Caco-2 (cell line): ENCODE measurements at regions not wholly inside any gene's neighbourhood (a gene's known extent, or its start where the extent isn't known, plus 50 kb on each side); places are given as distances from the start of the nearest gene placed in this dataset.

Experiments
- BruUV-seq: library from RNA; stranded (reverse); fragments of 400-500 nt; replicated peaks from 2 replicates; lab custom pipeline; 2021; lab: Mats Ljungman, UMichigan
- CTCF ChIA-PET: fragments of 300-600 bp; sonication (Branson Sonifier 250); formaldehyde crosslinking; loops from one replicate; lab custom pipeline; 2022; ENCODE audit warnings: antibody characterized with exemption; lab: Charles Lee
- POLR2A ChIA-PET: fragments of 300-600 bp; sonication (Branson Sonifier 250); formaldehyde crosslinking; loops from one replicate; lab custom pipeline; 2022; ENCODE audit warnings: antibody characterized with exemption; lab: Charles Lee
- DNase-seq, 2 experiments: peaks; one replicate each; pipeline versions ENCODE4 v3.0.0 to v3.0.0-alpha.2; 2020 to 2022
- H3K27me3 ChIP-seq: replicated peaks from 2 replicates; pipeline ENCODE4 v1.6.0; 2011; ENCODE audit warnings: low read length; ENCODE audit not compliant: control insufficient read depth, insufficient read depth
- H3K36me3 ChIP-seq: 2 replicates; pipeline ENCODE4 v1.5.1; 2011; ENCODE audit warnings: low read length; ENCODE audit not compliant: control insufficient read depth, insufficient read depth
- H3K4me1 ChIP-seq: fragments of 250-450 bp; sonication (Bioruptor Pico); 2 replicates; pipeline ENCODE4 v1.5.1; 2020; ENCODE audit warnings: mild to moderate bottlenecking
- H3K4me3 ChIP-seq: 2 replicates; pipeline ENCODE4 v1.5.1; 2011; ENCODE audit warnings: low read depth, mild to moderate bottlenecking, control low read depth, low read length
- H3K9me3 ChIP-seq: fragments of 250-450 bp; sonication (Bioruptor Pico); 2 replicates; pipeline ENCODE4 v1.5.1; 2020; ENCODE audit warnings: mild to moderate bottlenecking, moderate library complexity
- H3K27ac Mint-ChIP-seq: one replicate; pipeline ENCODE4 v1.8.0; 2022; ENCODE audit warnings: mixed read lengths; ENCODE audit not compliant: unreplicated experiment
- H3K27me3 Mint-ChIP-seq: one replicate; pipeline ENCODE4 v1.8.0; 2022; ENCODE audit warnings: mixed read lengths; ENCODE audit not compliant: insufficient read depth, unreplicated experiment
- H3K36me3 Mint-ChIP-seq: one replicate; pipeline ENCODE4 v1.8.0; 2022; ENCODE audit warnings: mild to moderate bottlenecking, mixed read lengths; ENCODE audit not compliant: insufficient read depth, unreplicated experiment
- H3K4me1 Mint-ChIP-seq: one replicate; pipeline ENCODE4 v1.8.0; 2022; ENCODE audit warnings: low read depth, mixed read lengths; ENCODE audit not compliant: unreplicated experiment
- H3K4me3 Mint-ChIP-seq: one replicate; pipeline ENCODE4 v1.8.0; 2022; ENCODE audit warnings: mild to moderate bottlenecking, moderate library complexity, mixed read lengths; ENCODE audit not compliant: unreplicated experiment
- H3K9me3 Mint-ChIP-seq: one replicate; pipeline ENCODE4 v1.8.0; 2022; ENCODE audit warnings: mixed read lengths; ENCODE audit not compliant: unreplicated experiment
- CTCF ChIP-seq, 2 experiments: fragments of 200-600 bp in 1 of 2; IDR thresholded peaks; 1 replicate in 1 of 2; 2 replicates in 1 of 2; pipeline versions ENCODE4 v1.5.1 to v1.8.0; 2011 to 2022; ENCODE audit warnings: antibody characterized with exemption in 1 of 2, control low read depth in 1 of 2, inconsistent platforms in 1 of 2, low read depth in 1 of 2, low read length in 1 of 2, mild to moderate bottlenecking in 1 of 2, moderate library complexity in 1 of 2; ENCODE audit not compliant: insufficient read depth in 1 of 2, severe bottlenecking in 1 of 2, unreplicated experiment in 1 of 2
- intact Hi-C: fragments of 100-400 bp; cut with micrococcal nuclease; formaldehyde crosslinking; loops from one replicate; pipeline ENCODE4 v1.10.0; 2022; ENCODE audit not compliant: unreplicated experiment

GRCh38 chr5:96338091-96338490, 95.0 kb downstream of the PCSK1 start:
- Mint-ChIP-seq H3K27me3 (no peaks in the 10 kb centered on the region), H3K9me3 (no peaks in the 10 kb centered on the region), H3K4me3 (no peak overlapping the region), H3K36me3 (no peaks in the 10 kb centered on the region), H3K27ac (no peak overlapping the region), H3K4me1 (peaks cover 23% of the 10 kb centered on the region)
- H3K9me3 ChIP-seq = no peaks in the 10 kb centered on the region
- intact Hi-C loops = loop anchor here (5.0 kb wide), 2 partner anchors 266 to 691 kb away; partner anchors contain the start of gene RFESD
- no peaks in the 10 kb centered on the region for H3K27me3 ChIP-seq
- ChIA-PET POLR2A (no interaction called here), CTCF (interaction anchor here (1.0 to 2.2 kb wide), 3 partner anchors 377 to 459 kb away, joined by 3 to 14 read pairs (median 6); partner anchors contain the start of gene ELL2)
- no peak for DNase-seq
- H3K4me1 ChIP-seq = peaks cover 26% of the 10 kb centered on the region
- H3K4me3 ChIP-seq = no peak overlapping the region
- H3K36me3 ChIP-seq = no peaks in the 10 kb centered on the region
- no peak for TF ChIP-seq CTCF (IDR thresholded peaks at IDR 0.05; ENCODE audit: insufficient read depth in 1 of 2, low read depth in 1 of 2, low read length in 1 of 2, severe bottlenecking in 1 of 2, unreplicated experiment in 1 of 2)
- BruUV-seq = no TSS peak

DNA sequence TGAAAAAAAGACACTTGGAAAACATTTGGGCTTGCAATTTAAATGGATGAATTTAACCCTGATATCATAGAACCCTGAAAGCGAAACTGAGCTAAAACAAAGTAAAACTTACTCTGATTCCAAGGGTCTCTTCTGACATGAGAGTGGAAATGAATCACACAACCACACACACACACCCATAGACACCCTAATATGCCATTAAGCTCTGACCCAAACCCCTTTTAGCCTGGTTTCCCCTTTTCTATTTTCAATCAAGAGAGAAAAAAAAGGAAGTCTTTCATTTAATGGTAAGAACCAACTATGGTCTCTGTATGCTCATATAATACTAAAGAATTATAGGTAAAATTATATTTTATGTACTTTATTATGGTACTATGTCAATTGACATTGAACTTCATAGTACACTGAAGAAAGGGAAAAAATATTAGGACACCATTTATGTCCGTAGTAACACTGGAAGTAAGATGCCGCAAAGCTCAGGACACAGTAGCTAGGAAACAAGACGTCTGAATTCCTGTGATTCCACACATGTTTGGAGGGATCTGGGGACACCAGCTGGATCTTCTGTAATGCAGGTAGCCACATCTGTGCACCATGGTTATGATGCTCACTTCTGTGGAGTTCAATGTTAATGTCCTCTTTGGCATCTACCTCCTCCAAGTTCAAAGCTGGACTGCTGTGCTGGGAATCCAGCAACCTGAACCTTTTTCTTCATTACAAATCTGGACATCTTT, 95.8 kb downstream of the PCSK1 start:
- Histone ChIP-seq H3K27me3 (no peaks in the 10 kb centered on the region), H3K9me3 (no peaks in the 10 kb centered on the region), H3K36me3 (no peaks in the 10 kb centered on the region), H3K4me3 (no peak overlapping the region), H3K4me1 (peaks cover 34% of the 10 kb centered on the region)
- Mint-ChIP-seq H3K4me3 (no peak overlapping the region), H3K4me1 (peaks cover 32% of the 10 kb centered on the region), H3K9me3 (no peaks in the 10 kb centered on the region), H3K36me3 (no peaks in the 10 kb centered on the region), H3K27me3 (no peaks in the 10 kb centered on the region), H3K27ac (no peak overlapping the region)
- no peak for TF ChIP-seq CTCF (IDR thresholded peaks at IDR 0.05; ENCODE audit: insufficient read depth in 1 of 2, low read depth in 1 of 2, low read length in 1 of 2, severe bottlenecking in 1 of 2, unreplicated experiment in 1 of 2)
- no TSS peak for BruUV-seq
- DNase-seq = peak in 1 of 2 experiments; percentile 41
- intact Hi-C loops = loop anchor here (2.0 to 5.0 kb wide), 5 partner anchors 80 to 690 kb away; partner anchors contain the start of gene RFESD
- POLR2A ChIA-PET = no interaction called here
- CTCF ChIA-PET = interaction anchor here (1.0 to 2.2 kb wide), 8 partner anchors 13 to 502 kb away, joined by 3 to 14 read pairs (median 5); partner anchors contain the start of gene ELL2

DNA sequence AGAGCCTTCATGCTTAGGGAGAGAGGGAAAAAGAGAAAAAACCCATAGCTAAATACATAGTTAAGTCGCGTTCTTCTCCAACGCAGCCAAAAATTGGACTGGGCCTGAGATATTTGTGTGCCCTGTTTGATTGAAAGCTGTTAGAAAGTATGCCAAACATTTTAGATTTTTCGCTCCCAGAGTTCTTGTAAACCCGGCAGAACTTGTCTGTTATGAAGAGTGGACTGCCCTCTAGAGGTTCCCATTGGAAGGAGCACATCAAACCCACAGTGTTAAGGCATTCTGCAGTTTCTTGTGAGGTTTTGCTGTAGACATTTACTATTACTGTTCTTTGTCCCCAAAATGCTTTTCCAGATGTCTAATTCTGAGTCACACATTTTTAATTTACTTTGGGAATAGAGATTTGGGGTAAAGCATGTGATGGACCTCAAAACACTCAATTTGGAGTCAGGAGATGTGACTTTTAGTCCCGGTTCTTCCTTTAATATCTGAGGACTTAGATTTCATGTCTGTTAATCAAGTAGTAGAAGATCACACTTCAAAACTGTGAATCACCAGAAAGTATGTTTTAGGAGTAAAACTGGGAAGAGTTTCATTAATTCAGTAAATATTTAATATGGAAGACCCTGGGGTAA, 96.6 kb downstream of the PCSK1 start:
- intact Hi-C loops = loop anchor here (1.0 to 5.0 kb wide), 9 partner anchors 80 to 689 kb away; partner anchors contain the start of gene RFESD
- CTCF ChIA-PET = interaction anchor here (0.7 to 2.2 kb wide), 9 partner anchors 14 to 502 kb away, joined by 3 to 14 read pairs (median 5); partner anchors contain the start of gene ELL2

More for the DNA sequence above, 96.6 kb downstream of the PCSK1 start:
- H3K4me3 Mint-ChIP-seq = no peak overlapping the region
- peak; percentile 78 to 79 for DNase-seq
- H3K9me3 Mint-ChIP-seq = no peaks in the 10 kb centered on the region
- Histone ChIP-seq H3K4me1 (peaks cover 40% of the 10 kb centered on the region), H3K27me3 (no peaks in the 10 kb centered on the region), H3K36me3 (no peaks in the 10 kb centered on the region), H3K9me3 (no peaks in the 10 kb centered on the region), H3K4me3 (no peak overlapping the region)
- no peaks in the 10 kb centered on the region for H3K36me3 Mint-ChIP-seq
- no peaks in the 10 kb centered on the region for H3K27me3 Mint-ChIP-seq
- no TSS peak for BruUV-seq
- peaks cover 39% of the 10 kb centered on the region for H3K4me1 Mint-ChIP-seq
- TF ChIP-seq CTCF (IDR thresholded peaks at IDR 0.05; ENCODE audit: insufficient read depth in 1 of 2, low read depth in 1 of 2, low read length in 1 of 2, severe bottlenecking in 1 of 2, unreplicated experiment in 1 of 2) = peak; percentile 84 to 93
- no peak overlapping the region for H3K27ac Mint-ChIP-seq
- POLR2A ChIA-PET = no interaction called here
